Peyer's patch (tissue), 4 donors: ENCODE measurements at regions not wholly inside any gene's neighbourhood (a gene's known extent, or its start where the extent isn't known, plus 50 kb on each side); places are given as distances from the start of the nearest gene placed in this dataset.

Experiments
- CTCF ChIP-seq, 6 experiments: fragments of 450-650 bp in 4 of 6; fragments of 200-600 bp in 2 of 6; sonication (generic) in 1 of 6; IDR thresholded peaks; one replicate each; pipeline ENCODE4 v1.5.1; 2017 to 2019; ENCODE audit warnings: antibody characterized with exemption in 6 of 6, mild to moderate bottlenecking in 3 of 6, moderate library complexity in 1 of 6
- POLR2A ChIP-seq, 2 donors: fragments of 450-650 bp; IDR thresholded peaks; one replicate each; pipeline ENCODE4 v1.5.1; 2017; ENCODE audit warnings: antibody characterized with exemption in 2 of 2, mild to moderate bottlenecking in 2 of 2, moderate library complexity in 2 of 2

- TF ChIP-seq CTCF (IDR thresholded peaks at IDR 0.05): no peak
- no peak for TF ChIP-seq POLR2A (IDR thresholded peaks at IDR 0.05)
Observed at GRCh38 chr6:23034926-23035325, 465.6 kb downstream of the HDGFL1 start.
